Activated T-cell treated with anti-CD3 and anti-CD28 coated beads, Interleukin-2, amount 50 U/mL, for 1 hour (primary cell): ENCODE measurements at regions not wholly inside any gene's neighbourhood (a gene's known extent, or its start where the extent isn't known, plus 50 kb on each side); places are given as distances from the start of the nearest gene placed in this dataset.
"Not testable (repeated sequence)": the region's sequence is repeated elsewhere in the genome, so short reads cannot be mapped to it uniquely, and the experiment has no call there.

ENCODE experiments used
- DNase-seq: peaks from one replicate; pipeline ENCODE4 v3.0.0-alpha.2; 2020

DNA sequence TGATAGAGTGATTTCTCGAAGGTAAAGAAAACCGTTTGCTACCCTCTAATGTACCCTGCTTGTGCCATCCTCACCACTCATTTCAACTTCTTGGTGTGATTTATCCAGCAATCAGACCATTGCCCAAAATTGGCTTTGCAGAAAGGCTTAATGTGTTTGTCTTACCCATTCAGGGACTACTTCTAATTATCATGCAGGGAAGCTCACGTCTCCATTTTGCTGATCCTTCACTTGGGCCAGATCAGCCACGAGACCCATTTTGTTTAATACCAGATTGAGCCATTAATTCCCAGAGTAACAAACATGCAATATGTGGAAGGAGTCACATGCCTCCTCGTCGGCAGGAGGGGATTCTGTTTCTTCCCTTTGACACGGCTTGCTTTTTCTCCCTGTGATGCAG, 51.1 kb upstream of the CRY1 start:
- DNase-seq = no peak

DNA sequence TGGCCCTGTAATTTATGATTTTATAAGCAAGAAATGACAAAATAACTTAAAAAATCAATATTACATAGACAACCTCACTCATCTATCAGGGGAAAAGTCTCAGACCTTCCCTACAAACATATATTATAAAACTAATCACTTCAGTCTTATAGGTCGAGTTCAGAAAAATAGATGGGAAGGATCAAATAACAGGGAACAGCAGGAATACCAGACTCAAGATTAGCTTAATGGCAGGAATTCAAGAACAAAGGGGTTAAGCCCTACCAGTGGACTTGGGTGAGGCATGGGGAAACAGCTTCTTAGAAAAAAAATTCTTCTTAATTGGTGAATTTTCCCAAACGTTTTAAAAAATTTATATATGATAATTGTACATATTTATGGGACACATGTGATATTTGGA, 51.6 kb upstream of the CRY1 start:
- no peak for DNase-seq

DNA sequence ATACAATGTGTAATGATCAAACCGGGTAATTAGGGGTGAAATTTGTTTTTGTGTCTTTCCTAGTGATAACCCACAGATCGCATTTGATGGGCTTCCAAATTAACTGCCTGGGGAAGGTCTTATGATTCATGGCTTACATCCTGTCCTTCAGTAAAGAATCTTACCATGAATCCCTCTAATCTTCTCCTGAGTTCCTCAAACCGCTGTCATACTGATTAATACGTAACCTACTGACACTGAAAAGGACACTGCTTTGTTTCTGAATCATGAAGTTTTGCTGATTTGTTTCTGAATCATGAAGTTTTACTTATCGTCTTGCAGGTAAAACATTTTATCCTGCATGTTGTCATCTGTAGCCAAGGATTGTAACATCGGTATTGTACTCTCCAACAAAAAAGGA, 52.0 kb upstream of the CRY1 start:
- DNase-seq = no peak

DNA sequence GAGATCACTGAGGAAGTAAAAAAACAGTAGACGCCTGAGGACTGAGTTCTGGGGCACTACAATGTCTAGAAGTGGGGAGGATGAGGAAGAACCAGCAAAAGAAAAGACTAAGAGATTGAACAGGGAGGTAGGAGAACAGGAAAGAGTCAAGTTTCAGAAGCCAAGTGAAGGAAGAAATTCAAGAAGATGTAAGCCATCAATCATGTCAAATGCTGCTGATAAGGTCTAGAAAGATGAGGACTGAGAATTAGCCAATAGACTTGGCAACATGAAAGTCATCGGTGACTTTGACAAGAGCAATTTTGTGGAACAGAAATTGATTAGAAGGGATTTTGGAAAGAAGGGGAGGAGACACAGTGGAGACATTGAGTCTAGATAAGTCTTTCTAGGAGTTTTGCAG, 54.8 kb upstream of the CRY1 start:
- no peak for DNase-seq

DNA sequence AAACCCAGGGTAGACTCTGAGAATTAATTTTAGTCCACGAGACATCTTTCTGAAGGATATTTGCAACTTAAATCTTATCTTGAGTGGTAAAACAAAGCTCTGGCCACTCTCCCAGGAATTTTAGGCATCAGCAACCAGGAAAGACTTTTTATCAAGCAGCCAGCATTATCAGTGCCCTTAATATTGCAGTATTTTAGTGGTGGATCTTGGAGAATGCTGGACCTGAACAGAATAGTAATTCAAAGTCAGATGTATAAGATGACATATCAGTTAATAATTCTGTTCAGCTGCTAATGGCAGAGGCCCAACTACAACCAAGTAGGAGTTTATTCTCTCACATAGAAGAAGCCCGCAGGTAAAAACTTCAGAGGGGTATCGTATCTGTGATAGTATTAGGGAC, 59.0 kb upstream of the CRY1 start:
- no peak for DNase-seq

DNA sequence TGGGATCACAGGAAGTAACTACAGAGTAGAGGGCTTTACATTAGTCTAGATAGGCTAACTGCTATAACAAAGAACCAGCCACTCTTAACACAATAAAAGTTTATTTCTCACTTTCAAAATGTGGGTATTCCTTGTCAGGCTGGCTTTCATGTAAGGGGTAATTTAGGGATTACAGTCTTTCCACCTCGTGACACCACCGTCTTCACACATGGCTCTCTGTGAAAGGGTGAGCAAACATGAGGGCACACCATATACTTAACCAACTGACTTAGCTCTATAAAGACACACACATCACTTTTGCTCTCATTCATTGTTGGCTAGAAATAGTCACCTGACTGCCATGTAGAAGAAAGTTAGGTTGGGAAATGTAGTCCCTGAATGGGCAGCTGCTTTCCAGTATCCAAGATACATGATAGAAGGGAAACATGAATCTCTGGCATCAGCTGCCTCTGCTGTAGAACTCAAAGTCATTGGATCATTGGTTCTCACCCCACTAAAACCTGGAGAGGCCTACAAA, 66.1 kb upstream of the CRY1 start:
- no peak for DNase-seq

DNA sequence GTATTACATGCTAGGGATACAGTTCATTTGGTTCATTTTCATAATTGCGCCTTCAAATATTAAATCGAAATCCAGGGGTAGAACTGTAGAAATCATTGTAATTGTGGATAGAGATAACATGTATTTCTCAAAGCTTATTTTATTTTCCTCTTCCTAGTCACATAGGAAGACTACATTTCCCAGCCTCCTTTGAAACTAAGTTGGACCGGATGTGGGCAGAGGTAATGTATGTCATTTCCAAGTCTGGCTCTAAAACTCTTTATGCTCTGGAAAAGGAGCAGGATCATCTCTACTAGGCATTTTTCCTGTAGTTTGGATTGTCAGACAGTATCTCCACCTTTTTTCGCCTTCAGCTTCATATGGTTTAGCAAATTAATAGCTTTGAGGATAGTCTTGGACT, 70.1 kb upstream of the CRY1 start:
- DNase-seq = no peak

DNA sequence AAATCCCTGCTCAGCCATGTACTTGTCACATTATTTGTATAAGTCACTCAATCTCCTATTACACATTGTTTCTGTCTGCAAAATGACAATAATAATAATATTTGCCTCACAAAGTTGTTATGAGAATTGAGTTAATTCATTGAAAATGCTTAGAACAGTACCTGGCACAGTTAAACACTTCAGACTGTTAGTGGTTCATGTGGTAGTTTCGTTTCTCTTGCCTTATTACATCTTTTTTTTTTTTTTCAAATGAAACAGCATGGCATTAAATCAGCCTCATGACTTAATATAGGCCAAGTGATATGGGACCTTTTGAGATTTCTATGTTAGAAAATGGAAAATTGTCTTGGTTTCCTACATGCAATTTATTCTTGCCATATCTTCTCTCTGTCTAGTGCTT, 71.0 kb upstream of the CRY1 start:
- no peak for DNase-seq

DNA sequence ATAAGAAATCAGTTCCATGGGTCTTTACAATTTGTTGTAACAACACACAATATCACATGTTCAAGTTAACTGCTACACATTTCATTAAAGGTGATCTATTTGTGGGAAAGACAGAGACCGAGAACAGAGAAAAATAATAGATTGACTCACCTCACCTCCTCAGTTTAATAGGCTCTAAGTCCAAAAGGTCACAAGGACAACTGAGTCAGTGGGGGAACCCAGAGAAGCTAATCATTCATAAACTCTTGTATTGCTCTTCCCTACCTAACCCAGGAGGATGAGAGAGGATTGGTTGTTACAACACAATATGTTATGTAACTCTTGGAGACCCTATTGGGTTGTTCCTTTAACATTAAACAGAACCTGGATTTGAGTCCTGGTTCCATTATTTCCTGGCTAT, 72.2 kb upstream of the CRY1 start:
- no peak for DNase-seq

DNA sequence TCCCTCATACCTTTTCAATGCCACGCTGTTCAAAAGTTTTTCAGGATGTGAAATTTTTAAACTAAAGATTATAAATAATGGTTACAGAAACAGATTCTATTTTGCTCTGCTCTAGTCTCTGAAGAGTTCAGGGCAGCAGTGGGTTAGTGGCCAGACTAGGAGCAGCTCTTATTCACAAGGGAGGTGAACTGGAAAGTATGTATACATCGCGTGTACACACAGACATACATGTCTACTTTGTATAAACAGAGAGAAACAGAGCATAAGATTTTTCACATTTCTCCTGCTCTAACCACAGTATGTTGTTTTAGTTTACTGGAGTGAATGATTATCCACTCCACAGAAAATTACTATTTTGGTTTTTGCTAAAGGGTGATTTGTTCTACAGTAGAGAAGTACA, 74.4 kb upstream of the CRY1 start:
- no peak for DNase-seq

DNA sequence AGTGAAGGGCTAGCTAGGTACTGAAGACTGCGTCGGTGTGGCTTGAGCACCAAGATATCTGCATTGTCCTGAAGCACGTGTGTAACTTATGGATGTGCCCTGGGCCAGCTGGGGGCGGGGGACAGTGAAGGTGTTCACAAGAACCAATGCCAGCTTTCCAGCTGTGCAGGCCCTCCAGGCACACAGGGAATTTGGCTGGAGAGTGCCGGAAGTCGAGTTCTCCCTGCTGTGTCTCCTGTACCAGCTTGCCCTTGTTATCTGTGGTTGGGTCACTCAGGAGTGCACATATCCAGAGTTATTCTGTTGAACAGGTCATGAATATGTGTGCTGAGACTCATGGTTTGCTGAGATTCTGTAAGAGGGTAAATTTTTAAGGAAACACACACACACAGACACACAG, 75.9 kb upstream of the CRY1 start:
- no peak for DNase-seq

DNA sequence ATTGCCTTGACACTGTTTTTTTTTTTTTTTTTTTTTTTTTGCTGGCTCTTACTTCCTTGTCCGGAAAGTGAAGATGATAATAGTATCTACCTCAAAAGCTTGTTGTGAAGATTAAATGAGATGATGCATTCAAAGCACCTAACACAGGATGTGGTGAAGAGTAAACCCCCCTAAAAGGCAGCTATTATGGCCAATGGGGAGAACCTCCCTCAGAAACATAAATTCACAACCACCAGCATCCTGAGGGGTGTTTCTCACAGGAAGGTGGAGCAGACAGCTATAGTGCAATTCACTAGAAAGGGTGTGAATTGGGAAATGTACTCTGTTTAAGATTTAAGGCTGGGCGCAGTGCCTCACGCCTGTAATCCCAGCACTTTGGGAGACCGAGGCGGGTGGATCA, 85.4 kb upstream of the CRY1 start:
- no peak for DNase-seq

DNA sequence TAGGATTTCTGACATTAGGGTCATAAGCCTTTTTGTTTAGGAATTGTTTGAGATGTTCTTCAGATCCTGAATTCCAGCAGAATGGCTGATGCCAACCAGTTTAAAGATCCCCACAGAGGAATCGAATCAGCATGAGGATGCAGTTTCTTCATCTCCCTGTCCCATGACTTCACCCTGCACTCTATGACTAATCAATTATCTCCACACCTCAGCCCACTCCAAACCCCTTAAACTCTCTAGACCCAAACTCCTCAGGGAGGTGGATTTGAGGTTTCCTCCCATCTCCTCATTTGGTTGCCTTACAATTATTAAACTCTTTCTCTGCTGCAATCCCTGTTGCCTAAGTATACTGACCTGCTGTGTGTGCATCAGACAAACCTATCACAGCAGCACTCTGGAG, 86.5 kb upstream of the CRY1 start:
- DNase-seq = no peak

DNA sequence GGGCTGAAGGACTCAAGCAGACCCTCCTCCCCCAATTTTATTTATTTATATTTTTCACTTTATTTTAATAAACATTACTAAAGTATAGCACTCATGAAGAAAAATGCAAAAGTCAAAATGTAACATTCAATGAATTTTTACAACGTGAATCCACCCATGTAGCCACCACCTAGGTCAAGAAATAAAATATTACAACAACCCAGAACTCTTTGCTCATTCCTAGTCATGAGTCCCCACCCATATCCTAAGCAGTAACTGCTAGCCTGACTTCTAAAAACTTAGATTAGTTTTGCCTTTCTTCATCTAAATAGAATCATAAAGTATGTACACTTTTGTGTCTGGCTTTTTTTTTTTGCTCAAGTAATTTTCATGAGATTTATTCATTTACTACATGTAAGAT, 86.9 kb upstream of the CRY1 start:
- no peak for DNase-seq

DNA sequence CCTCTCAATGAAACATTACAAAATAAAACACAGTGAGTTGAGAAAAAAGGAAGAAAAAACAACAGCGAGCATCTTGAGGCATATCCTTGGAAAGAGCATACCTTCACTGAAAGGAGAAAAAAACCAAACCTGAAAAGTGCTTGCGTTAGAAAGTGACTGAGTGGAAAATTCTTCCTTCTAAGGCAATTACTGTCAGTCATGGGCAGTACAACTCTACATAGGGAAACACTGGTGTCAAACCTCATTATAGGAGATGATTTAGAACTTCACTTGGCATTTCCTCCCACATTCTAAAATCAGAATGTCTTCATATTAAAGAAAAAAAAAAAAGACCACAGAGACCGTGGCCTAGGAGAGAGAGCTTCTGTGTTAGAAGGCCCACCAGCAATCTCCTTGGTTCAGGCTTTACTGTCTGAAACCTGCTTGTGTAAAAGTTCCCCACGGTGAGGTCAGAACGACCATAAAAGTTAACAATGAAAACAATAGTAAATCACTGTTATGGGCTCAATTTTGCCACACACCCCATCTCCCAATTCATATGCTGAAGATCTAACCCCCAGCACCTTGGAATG, 91.1 kb upstream of the CRY1 start:
- DNase-seq = no peak

DNA sequence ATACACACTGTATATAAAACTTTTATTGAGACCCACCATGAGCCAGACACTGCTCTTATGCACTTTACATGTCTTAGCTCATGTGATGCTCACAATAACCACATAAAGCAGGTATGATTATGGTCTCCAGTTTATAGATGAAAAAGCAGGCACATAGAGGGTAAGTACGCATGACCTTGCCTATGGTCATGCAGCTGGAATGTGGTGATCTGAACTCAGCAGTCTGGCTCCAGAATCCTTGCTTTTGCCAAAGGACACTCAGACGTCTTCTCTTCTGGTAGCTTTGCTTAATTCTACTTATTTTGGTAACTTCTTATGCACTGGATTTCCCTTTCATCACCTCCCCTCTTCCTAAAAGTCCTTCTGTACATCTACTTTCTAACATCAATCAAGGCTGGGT, 103.3 kb upstream of the CRY1 start:
- no peak for DNase-seq

DNA sequence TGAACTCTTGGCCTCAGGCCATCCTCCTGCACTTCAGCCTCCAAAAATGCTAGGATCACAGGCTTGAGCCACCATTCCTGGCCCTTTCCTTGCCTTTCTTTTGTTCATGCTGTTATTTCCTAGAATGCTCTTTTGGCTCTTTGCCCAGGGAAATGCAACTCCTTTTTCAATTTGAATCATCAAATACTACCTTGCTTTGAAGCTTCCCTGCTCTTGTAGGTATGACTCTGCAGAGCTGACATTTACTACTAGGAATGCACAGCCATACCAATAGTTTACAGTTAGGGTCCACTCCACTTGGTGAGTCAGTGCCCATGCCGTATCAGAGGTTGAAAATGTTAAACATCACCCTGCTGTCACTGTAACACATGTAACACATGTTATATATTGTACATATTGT, 107.0 kb upstream of the CRY1 start:
- no peak for DNase-seq

DNA sequence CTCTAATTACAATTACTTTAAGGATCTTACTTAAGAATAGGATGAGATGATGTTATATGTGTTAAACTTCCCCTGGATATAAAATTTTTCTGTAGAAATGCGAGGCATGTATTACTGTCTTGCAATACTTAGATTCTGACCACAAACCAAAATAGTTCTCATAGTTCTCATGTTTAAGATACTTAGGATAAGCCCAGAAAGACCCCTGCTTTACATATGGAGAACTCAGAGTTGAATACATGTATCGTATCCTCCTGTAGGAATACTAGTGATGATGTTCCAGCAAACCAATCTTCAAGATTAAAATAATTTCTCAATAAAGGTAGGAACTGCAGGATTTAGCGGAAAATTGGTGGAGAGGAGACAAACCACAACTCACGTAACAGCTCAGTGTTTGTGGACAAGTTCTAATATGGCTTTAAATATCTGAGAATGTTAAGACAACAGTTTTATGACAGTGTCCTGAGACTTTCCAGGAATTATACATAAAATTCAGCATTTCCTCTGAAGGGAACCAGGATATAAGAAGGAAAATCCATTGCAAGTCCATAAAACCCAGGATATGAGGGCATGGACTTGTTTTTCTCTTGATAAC, 114.7 kb upstream of the CRY1 start:
- no peak for DNase-seq

DNA sequence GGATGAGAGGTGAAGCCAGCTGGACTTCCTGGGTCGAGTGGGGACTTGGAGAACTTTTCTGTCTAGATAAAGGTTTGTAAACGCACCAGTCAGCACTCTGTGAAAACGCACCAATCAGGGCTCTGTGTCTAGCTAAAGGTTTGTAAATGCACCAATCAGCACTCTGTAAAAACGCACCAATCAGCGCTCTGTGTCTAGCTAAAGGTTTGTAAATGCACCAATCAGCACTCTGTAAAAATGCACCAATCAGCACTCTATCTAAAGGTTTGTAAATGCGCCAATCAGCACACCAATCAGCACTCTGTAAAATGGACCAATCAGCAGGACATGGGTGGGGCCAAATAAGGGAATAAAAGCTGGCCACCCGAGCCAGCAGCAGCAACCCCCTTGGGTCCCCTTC, 116.4 kb upstream of the CRY1 start:
- not testable (repeated sequence) for DNase-seq

DNA sequence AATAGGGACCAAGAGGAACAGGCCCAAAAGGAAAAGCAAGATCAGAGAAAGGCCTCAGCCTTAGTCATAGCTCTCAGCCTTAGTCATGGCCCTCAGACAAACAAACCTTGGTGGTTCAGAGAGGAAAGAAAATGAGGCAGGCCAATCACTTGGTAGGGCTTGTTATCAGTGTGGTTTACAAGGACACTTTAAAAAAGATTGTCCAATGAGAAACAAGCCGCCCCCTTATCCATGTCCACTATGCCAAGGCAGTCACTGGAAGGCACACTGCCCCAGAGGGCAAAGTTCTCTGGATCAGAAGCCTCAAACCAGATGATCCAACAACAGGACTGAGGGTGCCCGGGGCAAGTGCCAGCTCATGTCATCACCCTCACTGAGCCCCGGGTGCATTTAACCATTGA, 121.0 kb upstream of the CRY1 start:
- not testable (repeated sequence) for DNase-seq

DNA sequence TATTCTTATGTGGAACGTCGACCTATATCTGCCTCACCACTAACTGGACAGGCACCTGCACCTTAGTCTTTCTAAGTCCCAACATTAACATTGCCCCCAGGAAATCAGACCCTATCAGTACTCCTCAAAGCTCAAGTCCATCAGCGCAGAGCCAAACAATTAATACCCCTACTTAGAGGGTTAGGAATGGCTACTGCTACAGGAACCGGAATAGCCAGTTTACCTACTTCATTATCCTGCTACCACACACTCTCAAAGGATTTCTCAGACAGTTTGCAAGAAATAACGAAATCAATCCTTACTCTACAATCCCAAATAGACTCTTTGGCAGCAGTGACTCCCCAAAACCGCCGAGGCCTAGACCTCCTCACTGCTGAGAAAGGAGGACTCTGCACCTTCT, 123.1 kb upstream of the CRY1 start:
- not testable (repeated sequence) for DNase-seq

DNA sequence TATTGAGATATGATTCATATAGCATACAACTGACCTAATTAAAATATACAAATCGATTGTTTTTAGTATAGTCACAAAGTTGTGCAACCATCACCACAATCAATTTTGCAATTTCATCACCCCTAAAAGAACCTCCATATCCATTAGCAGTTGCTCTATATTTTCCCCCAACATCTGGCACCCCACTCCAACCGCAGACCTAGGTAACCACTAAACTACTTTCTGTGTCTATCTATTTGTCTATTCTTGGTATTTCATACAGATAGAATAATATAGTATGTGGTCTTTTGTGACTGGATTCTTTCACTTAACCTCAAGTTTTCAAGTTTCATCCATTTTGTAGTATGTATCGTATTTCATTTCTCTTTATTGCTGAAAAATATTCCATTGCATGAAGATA, 126.0 kb upstream of the CRY1 start:
- DNase-seq = no peak

DNA sequence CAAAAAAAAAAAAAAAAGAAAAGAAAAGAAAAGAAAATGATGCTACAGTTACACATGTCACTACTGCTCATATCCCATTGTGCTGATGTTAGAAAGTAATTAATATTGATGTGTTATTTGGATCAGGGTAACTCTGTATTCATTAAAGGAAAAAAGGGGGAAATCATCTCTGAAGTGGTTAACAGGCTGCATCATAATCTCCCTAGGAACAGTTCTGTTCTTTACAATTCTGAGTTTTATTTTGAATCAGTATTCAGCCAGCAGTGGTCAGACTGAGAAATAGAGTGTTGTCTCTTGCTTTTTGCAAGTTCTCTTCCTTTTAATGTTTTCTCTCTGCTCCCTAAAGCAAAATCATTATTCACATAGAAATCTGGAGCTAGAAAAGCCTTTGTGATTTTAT, 128.6 kb upstream of the CRY1 start:
- DNase-seq = no peak

DNA sequence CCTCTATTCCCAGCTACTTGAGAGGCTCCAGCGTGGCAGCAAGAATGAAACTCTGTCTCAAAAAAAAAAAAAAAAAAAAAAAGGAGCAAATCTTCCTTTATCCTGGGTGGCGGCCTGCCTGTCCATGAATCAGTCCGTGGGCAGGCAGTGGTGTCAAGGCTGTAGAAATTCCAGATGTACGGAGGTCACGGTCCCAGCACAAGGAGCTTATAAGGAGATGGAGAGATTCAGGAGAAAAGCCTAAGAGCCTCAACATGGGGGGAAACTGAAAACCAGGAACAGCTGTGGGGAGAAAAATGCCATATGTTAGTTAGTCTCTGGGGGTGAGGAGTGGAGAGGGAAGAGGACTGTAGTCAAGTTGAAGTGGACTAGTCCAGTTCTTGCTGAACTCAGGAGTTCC, 130.5 kb upstream of the CRY1 start:
- no peak for DNase-seq

DNA sequence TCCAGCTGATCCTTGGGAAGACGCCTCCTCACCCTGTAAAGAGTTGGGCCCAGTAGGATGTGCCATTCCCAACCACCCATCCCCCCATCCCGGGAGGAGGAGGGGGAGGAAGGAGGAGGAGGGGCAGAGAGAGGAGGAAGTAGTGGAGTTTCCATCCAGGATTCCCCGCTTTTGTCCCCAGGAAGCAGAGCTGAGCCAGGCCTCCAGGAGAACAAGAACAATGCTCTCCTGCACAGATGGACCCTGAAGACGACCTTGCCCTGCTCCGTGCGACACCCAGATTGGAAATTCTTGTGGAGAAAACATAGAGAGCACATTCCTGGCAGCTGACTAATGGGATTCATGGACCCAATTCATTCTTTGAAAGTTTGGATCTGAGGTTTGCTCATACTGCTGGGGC, 132.3 kb upstream of the CRY1 start:
- no peak for DNase-seq

DNA sequence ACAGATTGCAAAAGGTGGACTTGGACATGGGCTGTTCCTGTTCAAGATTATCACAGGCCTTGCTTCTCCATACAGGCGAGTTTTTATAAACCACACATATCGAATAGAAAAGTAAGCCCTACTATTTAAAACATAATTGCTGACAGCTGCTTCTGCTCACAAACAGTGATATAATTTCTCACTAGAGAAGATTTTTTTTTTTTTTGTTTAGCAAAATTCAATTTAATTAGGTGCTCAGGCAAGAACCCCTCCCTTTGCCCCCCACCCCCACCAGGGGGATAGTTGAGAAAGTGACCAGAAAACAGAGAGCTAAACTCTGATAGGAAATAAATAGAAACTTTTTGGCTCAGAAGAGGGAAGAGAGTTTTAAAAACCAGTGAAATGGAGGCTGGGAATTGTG, 132.8 kb upstream of the CRY1 start:
- DNase-seq = no peak
